Mesenchymal stem cell (in vitro differentiated cells and primary cell): ENCODE measurements at regions not wholly inside any gene's neighbourhood (a gene's known extent, or its start where the extent isn't known, plus 50 kb on each side); places are given as distances from the start of the nearest gene placed in this dataset.

ENCODE experiments used
- DNase-seq: peaks from one replicate; pipeline ENCODE4 v3.0.0-alpha.2; 2013
- H2AFZ ChIP-seq: one replicate; pipeline ENCODE4 v1.6.1; 2013; ENCODE audit warnings: low read depth, mild to moderate bottlenecking, control low read depth, inconsistent platforms, low read length, moderate library complexity
- H2AK5ac ChIP-seq: 2 replicates; pipeline ENCODE4 v1.6.1; 2013; ENCODE audit warnings: low read length, moderate library complexity, mild to moderate bottlenecking, inconsistent platforms; ENCODE audit not compliant: severe bottlenecking
- H2BK120ac ChIP-seq: one replicate; pipeline ENCODE4 v1.6.1; 2013; ENCODE audit warnings: low read depth, mild to moderate bottlenecking, inconsistent platforms, low read length, moderate library complexity
- H2BK12ac ChIP-seq, 2 experiments: one replicate each; pipeline ENCODE4 v1.6.1; 2013; ENCODE audit warnings: inconsistent platforms in 2 of 2, low read length in 2 of 2, mild to moderate bottlenecking in 2 of 2, moderate library complexity in 2 of 2, control low read depth in 1 of 2
- H2BK15ac ChIP-seq: one replicate; pipeline ENCODE4 v1.6.1; 2013; ENCODE audit warnings: mild to moderate bottlenecking, low read depth, inconsistent platforms; ENCODE audit not compliant: poor library complexity, severe bottlenecking
- H2BK5ac ChIP-seq: 2 replicates; pipeline ENCODE4 v1.6.1; 2013; ENCODE audit warnings: low read depth, mild to moderate bottlenecking, low read length, control low read depth, inconsistent platforms; ENCODE audit not compliant: poor library complexity, severe bottlenecking
- H3K14ac ChIP-seq, 2 experiments: one replicate each; pipeline ENCODE4 v1.6.1; 2013; ENCODE audit warnings: inconsistent platforms in 2 of 2, low read length in 2 of 2, control low read depth in 1 of 2, mild to moderate bottlenecking in 1 of 2, moderate library complexity in 1 of 2
- H3K18ac ChIP-seq, 2 experiments: one replicate each; pipeline ENCODE4 v1.6.1; 2013; ENCODE audit warnings: inconsistent platforms in 2 of 2, low read length in 2 of 2, control low read depth in 1 of 2, low read depth in 1 of 2, mild to moderate bottlenecking in 1 of 2
- H3K23ac ChIP-seq, 2 experiments: one replicate each; pipeline ENCODE4 v1.6.1; 2013; ENCODE audit warnings: inconsistent platforms in 2 of 2, low read length in 2 of 2, mild to moderate bottlenecking in 2 of 2, moderate library complexity in 2 of 2, control low read depth in 1 of 2
- H3K27ac ChIP-seq: 2 replicates; pipeline ENCODE4 v1.5.1; 2013; ENCODE audit warnings: mild to moderate bottlenecking, moderate library complexity, low read length, control low read depth, inconsistent platforms; ENCODE audit not compliant: poor library complexity, severe bottlenecking
- H3K27me3 ChIP-seq, 2 experiments: 2 replicates each; pipeline versions ENCODE4 v1.6.1 to v1.7.0; 2013; ENCODE audit warnings: low read length in 2 of 2, mild to moderate bottlenecking in 2 of 2, moderate library complexity in 2 of 2, control low read depth in 1 of 2, inconsistent platforms in 1 of 2; ENCODE audit not compliant: control insufficient read depth in 1 of 2, insufficient read depth in 1 of 2
- H3K36me3 ChIP-seq, 2 experiments: 2 replicates each; pipeline versions ENCODE4 v1.6.1 to v1.7.0; 2013; ENCODE audit warnings: low read length in 2 of 2, control low read depth in 1 of 2, inconsistent platforms in 1 of 2, low read depth in 1 of 2, mild to moderate bottlenecking in 1 of 2; ENCODE audit not compliant: insufficient read depth in 2 of 2, control insufficient read depth in 1 of 2
- H3K4ac ChIP-seq, 2 experiments: one replicate each; pipeline ENCODE4 v1.6.1; 2013; ENCODE audit warnings: inconsistent platforms in 2 of 2, low read length in 2 of 2, mild to moderate bottlenecking in 2 of 2, moderate library complexity in 2 of 2, control low read depth in 1 of 2, low read depth in 1 of 2
- H3K4me1 ChIP-seq: 2 replicates; pipeline ENCODE4 v1.6.1; 2013; ENCODE audit warnings: low read depth, low read length, control low read depth; ENCODE audit not compliant: control insufficient read depth, insufficient read depth
- H3K4me2 ChIP-seq: 2 replicates; pipeline ENCODE4 v1.6.1; 2013; ENCODE audit warnings: low read length, mild to moderate bottlenecking, inconsistent platforms; ENCODE audit not compliant: poor library complexity, severe bottlenecking
- H3K4me3 ChIP-seq, 2 experiments: 2 replicates each; pipeline versions ENCODE4 v1.5.1 to v1.7.0; 2013; ENCODE audit warnings: low read length in 2 of 2, mild to moderate bottlenecking in 2 of 2, control low read depth in 1 of 2, low read depth in 1 of 2; ENCODE audit not compliant: insufficient read depth in 1 of 2
- H3K79me1 ChIP-seq: replicated peaks from 2 replicates; pipeline ENCODE4 v1.6.1; 2013; ENCODE audit warnings: mild to moderate bottlenecking, control low read depth, low read length, inconsistent platforms; ENCODE audit not compliant: poor library complexity, severe bottlenecking
- H3K9ac ChIP-seq: 2 replicates; pipeline ENCODE4 v1.7.0; 2013; ENCODE audit warnings: mild to moderate bottlenecking, low read length, moderate library complexity
- H3K9me3 ChIP-seq: 2 replicates; pipeline ENCODE4 v1.7.0; 2013; ENCODE audit warnings: mild to moderate bottlenecking, low read length; ENCODE audit not compliant: control insufficient read depth
- H4K8ac ChIP-seq: one replicate; pipeline ENCODE4 v1.6.1; 2013; ENCODE audit warnings: inconsistent platforms, mild to moderate bottlenecking, low read length, moderate library complexity
- H4K91ac ChIP-seq: one replicate; pipeline ENCODE4 v1.6.1; 2013; ENCODE audit warnings: mild to moderate bottlenecking, low read length, inconsistent platforms
- WGBS: methylation state at CpG from one replicate; pipeline ENCODE4 v1.1.7; 2013; ENCODE audit warnings: mixed read lengths; 5-methylcytosine and 5-hydroxymethylcytosine counted together

DNA sequence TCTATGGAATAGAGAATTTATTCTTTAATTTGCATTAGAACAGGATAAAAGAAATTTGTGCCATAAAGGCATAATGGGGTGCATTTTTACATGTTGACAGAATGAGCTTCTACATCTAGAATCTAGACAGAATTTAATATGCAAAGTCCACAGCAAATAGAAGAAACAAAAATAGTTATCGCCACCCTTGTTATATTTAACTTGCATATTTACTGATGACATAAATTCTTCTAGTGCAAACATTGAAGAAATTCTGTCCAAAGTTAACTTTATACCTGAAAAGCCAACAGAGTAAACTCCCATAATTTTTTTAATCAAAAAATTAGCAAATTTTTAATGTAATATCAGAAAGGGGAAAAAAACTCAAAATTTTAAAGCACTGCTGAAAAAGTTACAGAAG lies 213.7 kb upstream of the ALCAM start:
- H3K4me3 ChIP-seq, result no peak overlapping the region

GRCh38 chr3:105154692-105155091 lies 212.0 kb upstream of the ALCAM start:
- DNase-seq, result no peak
- no peak overlapping the region for H3K27ac ChIP-seq
- no peaks in the 10 kb centered on the region for H3K4me1 ChIP-seq
- H3K23ac ChIP-seq, result no peak overlapping the region
- no peaks in the 10 kb centered on the region for H3K27me3 ChIP-seq
- no peaks in the 10 kb centered on the region for H3K36me3 ChIP-seq
- no peak overlapping the region for H2BK12ac ChIP-seq
- no peak overlapping the region for H2BK5ac ChIP-seq
- no peak overlapping the region for H4K91ac ChIP-seq
- H3K18ac ChIP-seq, result no peak overlapping the region
- no peak overlapping the region for H2BK120ac ChIP-seq
- no peak overlapping the region for H2AK5ac ChIP-seq
- H3K79me1 ChIP-seq, result no peaks in the 10 kb centered on the region
- no peak overlapping the region for H4K8ac ChIP-seq
- H2AFZ ChIP-seq, result no peak overlapping the region
- no peak overlapping the region for H3K14ac ChIP-seq
- no peak overlapping the region for H3K4me2 ChIP-seq
- H3K4ac ChIP-seq, result no peak overlapping the region
- no peak overlapping the region for H3K9ac ChIP-seq
- no peak overlapping the region for H3K4me3 ChIP-seq
- H2BK15ac ChIP-seq, result no peak overlapping the region
- H3K9me3 ChIP-seq, result no peaks in the 10 kb centered on the region

More for the DNA sequence above, 213.7 kb upstream of the ALCAM start:
- Histone ChIP-seq H3K18ac (no peak overlapping the region), H3K36me3 (no peaks in the 10 kb centered on the region), H2BK120ac (no peak overlapping the region), H4K8ac (no peak overlapping the region), H2BK15ac (no peak overlapping the region), H2AFZ (no peak overlapping the region), H2AK5ac (no peak overlapping the region), H3K27ac (no peak overlapping the region), H3K4me2 (no peak overlapping the region), H2BK5ac (no peak overlapping the region), H3K9ac (no peak overlapping the region), H3K14ac (no peak overlapping the region), H3K23ac (no peak overlapping the region), H4K91ac (no peak overlapping the region), H3K79me1 (no peaks in the 10 kb centered on the region), H3K4me1 (no peaks in the 10 kb centered on the region), H3K4ac (no peak overlapping the region), H3K27me3 (no peaks in the 10 kb centered on the region), H2BK12ac (no peak overlapping the region), H3K9me3 (no peaks in the 10 kb centered on the region)
- no peak for DNase-seq
- WGBS, result 100% methylated on average over 1 of the region's 1 CpG

GRCh38 chr3:105157067-105157765 lies 209.5 kb upstream of the ALCAM start:
- Histone ChIP-seq H2BK12ac (no peak overlapping the region), H3K36me3 (no peaks in the 10 kb centered on the region), H4K8ac (no peak overlapping the region), H2BK5ac (no peak overlapping the region), H3K79me1 (no peaks in the 10 kb centered on the region), H3K18ac (no peak overlapping the region), H3K4me2 (no peak overlapping the region), H2BK15ac (no peak overlapping the region), H3K14ac (no peak overlapping the region), H3K23ac (no peak overlapping the region), H3K4ac (no peak overlapping the region), H2AFZ (no peak overlapping the region), H3K27ac (no peak overlapping the region), H3K9ac (no peak overlapping the region), H2BK120ac (no peak overlapping the region), H3K9me3 (no peaks in the 10 kb centered on the region), H4K91ac (no peak overlapping the region), H3K4me1 (no peaks in the 10 kb centered on the region), H2AK5ac (no peak overlapping the region), H3K4me3 (no peak overlapping the region), H3K27me3 (no peaks in the 10 kb centered on the region)
- WGBS, result 89% methylated on average over 4 of the region's 5 CpGs
- DNase-seq, result no peak

DNA sequence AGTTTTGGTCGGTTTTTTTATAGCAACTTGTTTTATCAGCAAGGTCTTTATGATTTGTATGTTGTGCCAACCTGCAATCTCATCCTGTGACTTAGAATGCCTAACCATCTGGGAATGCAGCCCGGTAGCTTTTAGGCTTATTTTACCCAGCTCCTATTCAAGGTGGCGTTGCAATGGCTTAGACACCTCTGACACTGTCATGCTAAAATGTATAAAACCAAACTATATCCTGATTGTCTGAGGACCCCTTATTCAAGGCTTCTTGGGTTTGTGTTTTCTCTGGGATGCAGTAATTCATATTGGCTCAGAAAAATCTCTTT lies 209.0 kb upstream of the ALCAM start:
- no peaks in the 10 kb centered on the region for H3K9me3 ChIP-seq
- H3K4ac ChIP-seq, result no peak overlapping the region
- DNase-seq, result no peak
- H3K14ac ChIP-seq, result no peak overlapping the region
- no peak overlapping the region for H2BK120ac ChIP-seq
- no peaks in the 10 kb centered on the region for H3K27me3 ChIP-seq
- no peak overlapping the region for H4K91ac ChIP-seq
- H3K36me3 ChIP-seq, result no peaks in the 10 kb centered on the region
- H3K27ac ChIP-seq, result no peak overlapping the region
- no peak overlapping the region for H2BK12ac ChIP-seq
- no peak overlapping the region for H3K4me2 ChIP-seq
- no peak overlapping the region for H2BK15ac ChIP-seq
- no peak overlapping the region for H2AK5ac ChIP-seq
- H3K79me1 ChIP-seq, result no peaks in the 10 kb centered on the region
- no peak overlapping the region for H3K18ac ChIP-seq
- H3K9ac ChIP-seq, result no peak overlapping the region
- 100% methylated on average over 2 of the region's 3 CpGs for WGBS
- no peaks in the 10 kb centered on the region for H3K4me1 ChIP-seq
- H3K23ac ChIP-seq, result no peak overlapping the region
- no peak overlapping the region for H2BK5ac ChIP-seq
- no peak overlapping the region for H3K4me3 ChIP-seq
- no peak overlapping the region for H4K8ac ChIP-seq
- no peak overlapping the region for H2AFZ ChIP-seq
